GM12891 (cell line): ENCODE measurements at regions not wholly inside any gene's neighbourhood (a gene's known extent, or its start where the extent isn't known, plus 50 kb on each side); places are given as distances from the start of the nearest gene placed in this dataset.

Source experiments
- POLR2A ChIP-seq: IDR thresholded peaks from 2 replicates; pipeline ENCODE4 v1.6.1; 2011; ENCODE audit warnings: low read depth, low read length, control low read depth
- POLR2AphosphoS5 ChIP-seq: IDR thresholded peaks from 2 replicates; pipeline ENCODE4 v1.6.1; 2011; ENCODE audit warnings: low read depth, low read length, control low read depth
- POU2F2 ChIP-seq: IDR thresholded peaks from 2 replicates; pipeline ENCODE4 v1.6.1; 2011; ENCODE audit warnings: low read depth, mild to moderate bottlenecking, control low read depth, low read length, moderate library complexity
- TAF1 ChIP-seq: IDR thresholded peaks from 2 replicates; pipeline ENCODE4 v1.6.1; 2011; ENCODE audit warnings: low read depth, low read length, control low read depth

DNA sequence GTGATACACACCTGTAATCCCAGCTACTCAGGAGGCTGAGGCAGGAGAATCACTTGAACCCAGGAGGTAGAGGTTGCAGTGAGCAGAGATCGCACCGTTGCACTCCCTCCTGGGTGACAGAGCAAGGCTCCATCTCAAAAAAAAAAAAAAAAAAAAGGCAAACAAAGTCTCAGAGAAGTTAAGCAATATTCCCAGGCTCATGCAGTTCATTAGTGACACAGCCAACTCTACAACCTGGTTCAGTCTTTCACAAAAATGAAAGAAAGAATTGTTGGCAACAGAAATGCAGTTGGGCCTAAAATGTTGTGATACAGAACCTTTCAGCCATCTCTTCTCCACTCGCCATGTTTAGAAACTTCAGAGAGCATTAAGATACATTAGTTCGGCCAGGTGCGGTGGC is 242.1 kb downstream of the LTN1 start:
- TF ChIP-seq POLR2A (no peak), POLR2AphosphoS5 (no peak), POU2F2 (no peak), TAF1 (no peak)
